ENCODE measurements at regions not wholly inside any gene's neighbourhood (a gene's known extent, or its start where the extent isn't known, plus 50 kb on each side); places are given as distances from the start of the nearest gene placed in this dataset.

DNA sequence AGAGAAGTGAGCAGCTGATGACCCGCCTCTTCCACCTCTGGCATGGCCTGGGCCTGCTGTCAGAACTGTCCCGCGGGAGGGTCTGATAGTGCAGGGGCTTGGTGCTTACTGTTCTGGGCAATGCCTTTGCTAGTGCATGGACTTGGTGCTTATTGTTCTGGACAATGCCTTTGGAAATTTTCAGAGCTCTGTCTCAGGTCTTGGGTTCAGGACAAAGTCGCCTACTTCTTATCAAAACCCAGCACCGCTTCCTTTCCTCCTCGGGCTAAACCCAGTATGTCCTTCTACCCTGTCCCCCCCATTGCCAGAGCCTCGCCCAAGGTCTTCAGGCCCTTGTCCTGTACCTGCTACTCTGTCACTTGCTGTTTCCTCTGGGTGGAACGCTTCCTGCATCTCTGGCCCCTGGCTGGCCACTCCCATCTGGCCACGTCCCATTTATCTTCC, 149.6 kb downstream of the ACKR3 start:
- DNase-seq = no peak

DNA sequence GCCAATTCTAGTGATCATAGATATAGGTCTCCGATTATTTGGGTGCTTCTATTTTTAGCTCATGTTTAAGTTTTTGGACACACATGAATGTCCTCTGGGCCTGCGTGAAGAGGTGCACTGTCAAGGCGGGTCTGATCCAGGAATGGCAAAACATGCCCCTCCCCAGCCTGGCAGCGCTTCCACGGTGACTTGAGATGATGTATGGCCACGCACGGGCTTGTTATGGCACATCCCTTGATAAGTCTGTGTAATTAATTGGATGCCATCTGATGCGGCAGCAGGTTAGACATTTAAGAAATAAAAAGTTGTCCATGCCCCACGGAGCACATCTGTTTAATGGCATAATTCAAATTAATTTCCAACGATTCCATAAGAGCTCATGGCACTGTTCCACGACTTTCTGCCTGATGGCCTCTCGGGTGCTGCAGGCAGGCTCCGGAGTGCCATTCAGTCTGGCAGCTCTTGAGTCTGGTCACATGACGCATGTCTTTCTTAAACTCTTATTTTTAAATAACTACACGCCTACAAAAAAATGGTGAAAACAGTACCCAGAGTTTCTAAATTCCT, 151.4 kb downstream of the ACKR3 start:
- DNase-seq = no peak

GRCh38 chr2:236724200-236724599, 154.6 kb downstream of the ACKR3 start:
- DNase-seq = no peak

GRCh38 chr2:236726701-236727450, 157.3 kb downstream of the ACKR3 start:
- DNase-seq = no peak

DNA sequence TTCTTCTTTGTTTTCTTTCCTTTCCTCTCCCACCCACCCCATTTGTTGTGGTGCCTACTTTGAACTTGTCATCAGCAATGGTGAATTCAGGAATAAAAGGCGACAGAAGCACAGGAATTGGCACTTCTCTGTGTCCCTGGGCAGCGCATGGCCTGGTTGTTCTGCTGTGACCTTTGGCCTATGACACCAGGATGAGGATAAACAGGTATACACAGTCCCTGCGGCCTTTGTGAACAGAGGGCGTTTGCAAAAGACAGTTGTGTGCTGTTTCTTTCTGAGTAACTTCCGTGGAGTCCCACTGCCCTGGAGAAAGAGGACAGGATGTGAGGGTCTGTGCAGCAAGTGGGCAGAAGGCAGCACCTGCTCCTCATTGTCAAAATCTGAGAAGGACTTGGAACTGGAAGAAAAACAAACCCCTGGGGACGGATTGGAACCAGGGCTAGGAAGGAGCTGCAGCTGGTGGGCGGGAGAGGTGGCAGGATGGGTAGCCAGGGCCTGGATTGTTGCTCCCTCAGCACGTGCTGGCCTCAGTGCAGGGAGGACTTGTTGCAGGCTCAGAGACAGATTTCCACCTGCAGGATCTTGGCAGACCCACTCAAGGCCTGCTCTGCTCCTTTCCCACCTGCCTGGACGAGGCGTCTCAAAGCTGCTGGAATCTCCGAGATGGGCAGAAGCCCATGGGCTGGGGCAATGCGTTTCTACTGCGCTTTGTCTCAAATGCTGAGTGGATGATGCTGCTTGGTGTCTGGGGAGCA, 159.5 kb downstream of the ACKR3 start:
- DNase-seq = no peak

DNA sequence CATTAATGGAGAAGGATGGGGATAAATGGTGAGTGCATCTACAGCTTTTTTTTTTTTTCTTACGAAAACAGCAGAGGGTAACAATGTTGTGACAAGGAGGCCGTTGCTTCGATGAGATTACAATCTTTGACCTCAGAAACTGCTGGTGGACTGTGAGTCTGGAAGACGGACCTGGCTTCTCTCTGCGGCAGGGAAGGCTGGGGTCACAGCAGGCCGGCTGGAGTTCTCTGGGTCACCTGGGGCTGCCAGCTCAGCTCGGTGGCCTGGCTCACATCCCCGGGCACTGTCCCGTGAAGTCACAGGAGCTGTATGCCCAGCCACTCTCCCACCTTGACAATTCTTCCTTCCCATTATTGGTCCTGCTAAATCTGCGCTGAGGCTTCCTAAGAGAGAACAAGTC, 160.8 kb downstream of the ACKR3 start:
- DNase-seq = no peak

GRCh38 chr2:236731767-236732580, 162.3 kb downstream of the ACKR3 start:
- DNase-seq = no peak

DNA sequence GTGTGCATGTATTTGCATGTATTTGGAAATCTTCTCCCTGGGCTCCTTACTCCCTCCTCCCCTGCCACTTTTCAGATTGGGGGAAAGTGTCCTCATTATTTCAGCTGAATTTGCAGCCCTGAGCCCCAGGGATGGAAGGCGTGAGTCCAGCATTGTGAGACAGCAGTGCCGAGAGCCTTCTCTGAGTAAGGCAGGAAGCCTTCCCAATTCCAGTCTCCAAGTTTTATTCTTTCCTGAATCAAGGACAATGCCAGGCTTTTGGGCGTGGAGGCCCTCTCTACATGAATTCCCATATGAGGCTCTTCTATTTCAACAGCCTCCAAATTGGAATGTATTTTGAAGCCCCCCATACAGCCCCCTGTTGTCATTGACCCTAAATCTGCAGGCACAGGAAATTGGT, 163.5 kb downstream of the ACKR3 start:
- no peak for DNase-seq

- DNase-seq = no peak
Observed at GRCh38 chr2:236735825-236736238, 166.2 kb downstream of the ACKR3 start.

- no peak for DNase-seq
Observed at GRCh38 chr2:236738030-236738429, 168.4 kb downstream of the ACKR3 start.

- no peak for DNase-seq
Observed at GRCh38 chr2:236738896-236739295, 169.3 kb downstream of the ACKR3 start.

DNA sequence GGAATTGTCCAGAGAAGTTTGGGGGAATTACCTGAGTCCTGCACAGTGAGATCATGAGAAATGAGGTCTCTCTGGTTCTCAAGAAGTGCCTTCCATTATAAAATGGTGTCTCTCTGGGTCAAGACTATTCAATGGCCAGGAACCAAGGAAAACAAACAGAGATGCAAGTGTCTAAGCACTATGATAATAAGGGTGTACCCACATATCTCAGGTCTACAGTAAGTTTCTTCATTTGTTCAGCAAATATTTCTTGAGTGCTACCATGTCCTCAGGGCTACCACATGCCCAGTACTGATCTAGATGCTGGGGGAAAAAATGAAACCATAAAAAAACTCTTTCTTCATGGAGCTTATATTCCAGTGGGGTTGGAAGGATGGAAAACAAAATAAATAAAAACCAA, 170.0 kb downstream of the ACKR3 start:
- DNase-seq = no peak

- DNase-seq = no peak
Observed at GRCh38 chr2:236740506-236740905, 170.9 kb downstream of the ACKR3 start.

DNA sequence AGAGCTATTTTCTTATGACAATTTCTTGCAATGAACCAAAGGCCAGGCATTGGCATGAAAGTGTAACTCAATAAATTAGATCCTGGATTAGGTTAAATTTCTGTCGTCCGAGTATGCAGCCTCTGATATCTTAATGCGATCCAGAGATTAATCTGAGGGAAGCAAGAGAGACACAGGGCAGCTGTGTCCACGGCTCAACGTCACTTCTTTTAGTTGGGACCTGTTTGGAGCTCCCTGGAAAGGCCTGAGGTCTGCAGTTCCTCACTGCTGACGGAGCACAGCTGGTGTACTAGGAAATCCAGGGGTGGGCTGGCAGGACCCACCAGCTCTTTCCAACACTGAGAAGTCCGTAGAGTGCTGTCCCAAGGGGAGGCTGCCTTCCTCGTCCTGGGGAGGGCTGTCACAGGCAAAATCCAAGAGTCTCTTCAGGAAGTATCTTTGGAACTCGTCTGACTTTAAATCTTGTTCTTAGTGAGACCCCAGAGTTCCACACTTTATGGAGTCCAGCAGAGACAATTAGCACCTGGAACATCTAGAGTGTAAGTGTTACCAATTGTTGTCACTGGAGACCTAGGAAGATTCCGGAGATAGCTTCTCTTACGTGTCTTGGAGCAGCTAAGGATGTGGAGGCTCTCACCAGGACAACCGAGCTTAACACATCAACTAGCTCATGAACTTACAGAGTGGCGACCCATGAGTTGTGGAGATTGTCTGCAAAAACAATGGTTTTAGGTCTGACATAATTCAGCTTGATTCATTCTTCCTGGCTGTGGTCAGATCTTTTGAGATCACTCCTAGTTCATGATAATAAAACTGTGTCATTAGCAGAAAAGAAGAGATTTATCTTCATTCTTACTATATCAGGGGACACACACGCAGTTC, 173.7 kb downstream of the ACKR3 start:
- DNase-seq = no peak

- no peak for DNase-seq
Observed at GRCh38 chr2:236743921-236744280, 174.3 kb downstream of the ACKR3 start.

DNA sequence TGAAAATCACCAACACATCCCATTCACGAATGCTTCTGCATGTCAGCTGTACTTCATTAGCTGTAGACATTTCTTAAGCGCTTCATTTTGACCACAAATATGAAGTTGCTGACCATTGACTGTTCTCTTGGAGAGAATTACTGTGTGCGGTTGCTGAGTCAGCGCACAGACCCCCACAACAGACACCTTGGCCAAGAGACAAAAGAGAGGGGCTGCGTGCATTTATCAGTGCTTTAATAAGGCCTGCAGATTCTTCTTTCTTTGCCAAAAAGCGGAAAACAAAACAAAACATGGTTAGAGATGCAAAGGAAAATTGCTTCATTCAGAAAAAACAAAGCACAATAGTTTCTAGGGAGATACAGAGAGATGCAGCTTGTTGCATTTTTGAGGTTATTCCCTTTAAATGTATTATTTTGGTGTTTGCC, 174.7 kb downstream of the ACKR3 start:
- DNase-seq = no peak

DNA sequence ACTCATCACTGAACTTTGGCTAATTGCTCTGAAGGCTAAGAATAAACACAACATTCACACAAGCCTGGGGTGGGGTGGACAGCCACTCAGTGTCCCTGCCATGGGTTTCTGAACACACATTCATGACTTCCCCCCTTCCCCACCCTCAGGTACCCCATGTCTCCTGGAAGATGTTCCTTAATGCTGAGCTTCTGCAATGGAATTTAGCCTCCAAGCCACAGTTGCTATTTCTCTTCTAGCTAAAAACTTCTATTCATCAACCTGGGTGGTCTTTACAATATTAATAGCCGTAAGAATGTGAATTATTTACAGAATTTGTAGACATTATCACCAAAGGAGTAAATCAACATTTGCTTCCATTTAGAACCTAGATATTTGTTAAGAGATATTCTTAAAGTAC, 175.1 kb downstream of the ACKR3 start:
- DNase-seq = no peak

GRCh38 chr2:236745420-236746210, 176.0 kb downstream of the ACKR3 start:
- DNase-seq = no peak

- DNase-seq = no peak
Observed at GRCh38 chr2:236746833-236747232, 177.2 kb downstream of the ACKR3 start.

DNA sequence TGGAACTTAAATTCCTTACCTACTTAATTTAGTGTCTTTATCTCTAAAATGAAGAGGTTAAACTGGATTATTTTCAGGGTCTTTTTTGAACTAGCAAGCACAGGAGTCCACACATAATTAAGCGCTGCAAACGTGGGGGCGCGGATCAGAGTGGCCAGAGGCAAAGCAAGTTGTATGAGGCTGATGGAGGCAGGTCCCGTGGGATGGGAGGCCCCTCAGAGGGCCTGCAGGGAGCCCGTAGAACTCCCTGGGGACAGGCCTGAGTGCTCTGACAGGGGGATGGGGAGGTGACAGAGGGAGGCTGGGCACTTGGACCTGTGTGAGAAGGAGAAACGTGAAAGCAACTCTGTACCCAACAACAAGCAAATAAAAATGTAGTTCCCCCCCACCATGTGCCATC, 177.8 kb downstream of the ACKR3 start:
- DNase-seq = no peak

GRCh38 chr2:236747925-236748324, 178.3 kb downstream of the ACKR3 start:
- no peak for DNase-seq

Data from stimulated activated naive CD4-positive, alpha-beta T cell treated with Interleukin-2 at 50 U/mL for 16 hours (primary cell).